HEK293 (cell line): ENCODE measurements at regions not wholly inside any gene's neighbourhood (a gene's known extent, or its start where the extent isn't known, plus 50 kb on each side); places are given as distances from the start of the nearest gene placed in this dataset.
"Not testable (repeated sequence)": the region's sequence is repeated elsewhere in the genome, so short reads cannot be mapped to it uniquely, and the experiment has no call there.

Experiments used
- CTCF ChIA-PET: fragments of 350-600 bp; formaldehyde crosslinking; extraction: SDS; loops from one replicate; lab custom pipeline; 2021; ENCODE audit warnings: antibody characterized with exemption; lab: Yijun Ruan, JAX
- POLR2A ChIA-PET: fragments of 300-600 bp; formaldehyde crosslinking; extraction: SDS; loops from one replicate; lab custom pipeline; 2020; ENCODE audit warnings: antibody characterized with exemption, inconsistent platforms; lab: Yijun Ruan, JAX
- H3K27ac ChIP-seq: fragments of 200-500 bp; sonication (Bioruptor generic); 2 replicates; pipeline ENCODE4 v1.5.1; 2014; ENCODE audit warnings: low read depth, low read length, control low read depth, inconsistent platforms; ENCODE audit errors: extremely low read depth
- H3K36me3 ChIP-seq, 2 experiments: fragments of 200-500 bp in 1 of 2; sonication (Bioruptor generic) in 1 of 2; 1 replicate in 1 of 2; 2 replicates in 1 of 2; pipeline ENCODE4 v1.5.1; 2014 to 2017; ENCODE audit warnings: inconsistent platforms in 2 of 2, low read length in 2 of 2; ENCODE audit not compliant: control insufficient read depth in 2 of 2, insufficient read depth in 1 of 2
- H3K4me1 ChIP-seq: fragments of 200-500 bp; sonication (Bioruptor generic); 2 replicates; pipeline ENCODE4 v1.5.1; 2014; ENCODE audit warnings: mild to moderate bottlenecking, low read length, inconsistent platforms; ENCODE audit not compliant: control insufficient read depth, insufficient read depth
- H3K4me3 ChIP-seq: 2 replicates; pipeline ENCODE4 v1.5.1; 2011; ENCODE audit warnings: low read depth, mild to moderate bottlenecking, control low read depth, low read length, moderate library complexity
- H3K9me3 ChIP-seq: fragments of 200-500 bp; sonication (Bioruptor generic); 2 replicates; pipeline ENCODE4 v1.5.1; 2014; ENCODE audit warnings: low read depth, low read length, inconsistent platforms; ENCODE audit not compliant: control insufficient read depth, insufficient read depth
- EGR2 ChIP-seq: fragments of 450-650 bp; formaldehyde crosslinking; IDR thresholded peaks from 2 replicates; pipeline ENCODE4 v1.5.1; 2016; ENCODE audit warnings: low read depth, missing biosample characterization, missing genetic modification characterization
- MYNN ChIP-seq: fragments of 450-650 bp; formaldehyde crosslinking; IDR thresholded peaks from 2 replicates; pipeline ENCODE4 v1.5.1; 2016; ENCODE audit warnings: missing biosample characterization, missing genetic modification characterization, borderline replicate concordance
- OSR2 ChIP-seq: fragments of 450-650 bp; formaldehyde crosslinking; IDR thresholded peaks from 2 replicates; pipeline ENCODE4 v1.5.1; 2016; ENCODE audit warnings: missing biosample characterization, missing genetic modification characterization
- OVOL3 ChIP-seq: fragments of 450-650 bp; formaldehyde crosslinking; IDR thresholded peaks from 2 replicates; pipeline ENCODE4 v1.5.1; 2016; ENCODE audit warnings: missing biosample characterization, missing genetic modification characterization
- PRDM6 ChIP-seq: fragments of 450-650 bp; formaldehyde crosslinking; IDR thresholded peaks from 2 replicates; pipeline ENCODE4 v1.5.1; 2017; ENCODE audit warnings: missing biosample characterization, missing genetic modification characterization
- RBAK ChIP-seq: fragments of 450-650 bp; formaldehyde crosslinking; IDR thresholded peaks from 2 replicates; pipeline ENCODE4 v1.5.1; 2016; ENCODE audit warnings: missing biosample characterization, missing genetic modification characterization
- YY1 ChIP-seq: fragments of 450-650 bp; formaldehyde crosslinking; IDR thresholded peaks from 2 replicates; pipeline ENCODE4 v1.5.1; 2018; ENCODE audit warnings: missing biosample characterization, missing genetic modification characterization
- ZFHX2 ChIP-seq: fragments of 450-650 bp; formaldehyde crosslinking; conservative IDR thresholded peaks from 2 replicates; pipeline ENCODE4 v1.5.1; 2016; ENCODE audit warnings: missing biosample characterization, missing genetic modification characterization
- ZFP41 ChIP-seq: fragments of 450-650 bp; formaldehyde crosslinking; IDR thresholded peaks from 2 replicates; pipeline ENCODE4 v1.5.1; 2016; ENCODE audit warnings: missing biosample characterization, missing genetic modification characterization, borderline replicate concordance
- ZFP69B ChIP-seq: fragments of 450-650 bp; formaldehyde crosslinking; IDR thresholded peaks from 2 replicates; pipeline ENCODE4 v1.5.1; 2016; ENCODE audit warnings: missing biosample characterization, missing genetic modification characterization
- ZIC2 ChIP-seq: fragments of 450-650 bp; formaldehyde crosslinking; IDR thresholded peaks from 2 replicates; pipeline ENCODE4 v1.5.1; 2016; ENCODE audit warnings: missing biosample characterization, missing genetic modification characterization
- ZNF121 ChIP-seq: fragments of 450-650 bp; formaldehyde crosslinking; IDR thresholded peaks from 2 replicates; pipeline ENCODE4 v1.5.1; 2016; ENCODE audit warnings: missing biosample characterization, missing genetic modification characterization
- ZNF184 ChIP-seq: fragments of 450-650 bp; IDR thresholded peaks from 2 replicates; pipeline ENCODE4 v1.5.1; 2018; ENCODE audit warnings: missing biosample characterization, mild to moderate bottlenecking, missing genetic modification characterization
- ZNF202 ChIP-seq: fragments of 450-650 bp; formaldehyde crosslinking; IDR thresholded peaks from 2 replicates; pipeline ENCODE4 v1.5.1; 2016; ENCODE audit warnings: missing biosample characterization, missing genetic modification characterization, borderline replicate concordance
- ZNF223 ChIP-seq: fragments of 450-650 bp; formaldehyde crosslinking; IDR thresholded peaks from 2 replicates; pipeline ENCODE4 v1.5.1; 2016; ENCODE audit warnings: missing biosample characterization, missing genetic modification characterization
- ZNF354C ChIP-seq: fragments of 450-650 bp; formaldehyde crosslinking; IDR thresholded peaks from 2 replicates; pipeline ENCODE4 v1.5.1; 2016; ENCODE audit warnings: missing biosample characterization, missing genetic modification characterization, low read depth, borderline replicate concordance
- ZNF366 ChIP-seq: fragments of 450-650 bp; formaldehyde crosslinking; conservative IDR thresholded peaks from 2 replicates; pipeline ENCODE4 v1.5.1; 2016; ENCODE audit warnings: missing biosample characterization, missing genetic modification characterization
- ZNF394 ChIP-seq: fragments of 450-650 bp; formaldehyde crosslinking; IDR thresholded peaks from 2 replicates; pipeline ENCODE4 v1.5.1; 2016; ENCODE audit warnings: missing biosample characterization, missing genetic modification characterization, mild to moderate bottlenecking, moderate library complexity, borderline replicate concordance
- ZNF585B ChIP-seq: fragments of 450-650 bp; formaldehyde crosslinking; IDR thresholded peaks from 2 replicates; pipeline ENCODE4 v1.5.1; 2016; ENCODE audit warnings: missing biosample characterization, missing genetic modification characterization
- ZNF791 ChIP-seq: fragments of 450-650 bp; formaldehyde crosslinking; IDR thresholded peaks from 2 replicates; pipeline ENCODE4 v1.5.1; 2016; ENCODE audit warnings: missing biosample characterization, missing genetic modification characterization
- ZNF837 ChIP-seq: fragments of 450-650 bp; formaldehyde crosslinking; IDR thresholded peaks from 2 replicates; pipeline ENCODE4 v1.5.1; 2016; ENCODE audit warnings: missing biosample characterization, missing genetic modification characterization
- TF ChIP-seq, protein P1 (sequence below): fragments of 450-650 bp; formaldehyde crosslinking; IDR thresholded peaks from 2 replicates; pipeline ENCODE4 v1.5.1; 2016; ENCODE audit warnings: missing biosample characterization, missing genetic modification characterization
- TF ChIP-seq, protein P2 (sequence below): sonication (generic); formaldehyde crosslinking; IDR thresholded peaks from 2 replicates; pipeline ENCODE4 v1.8.1; 2022; ENCODE audit warnings: mild to moderate bottlenecking, moderate library complexity, missing genetic modification reagents

DNA sequence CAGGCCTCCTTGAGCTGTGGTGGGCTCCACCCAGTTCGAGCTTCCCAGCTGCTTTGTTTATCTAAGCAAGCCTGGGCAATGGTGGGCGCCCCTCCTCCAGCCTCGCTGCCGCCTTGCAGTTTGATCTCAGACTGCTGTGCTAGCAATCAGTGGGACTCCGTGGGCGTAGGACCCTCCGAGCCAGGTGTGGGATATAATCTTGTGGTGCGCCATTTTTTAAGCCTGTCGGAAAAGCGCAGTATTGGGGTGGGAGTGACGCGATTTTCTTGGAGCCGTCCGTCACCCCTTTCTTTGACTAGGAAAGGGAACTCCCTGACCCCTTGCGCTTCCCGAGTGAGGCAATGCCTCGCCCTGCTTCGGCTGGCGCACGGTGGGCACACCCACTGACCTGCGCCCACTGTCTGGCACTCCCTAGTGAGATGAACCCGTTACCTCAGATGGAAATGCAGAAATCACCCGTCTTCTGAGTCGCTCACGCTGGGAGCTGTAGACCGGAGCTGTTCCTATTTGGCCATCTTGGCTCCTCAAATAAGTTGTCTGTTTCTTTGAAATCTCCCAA is 291.3 kb upstream of the CTNNB1 start:
- H3K4me3 ChIP-seq, CTCF ChIA-PET, H3K4me1 ChIP-seq, H3K9me3 ChIP-seq, POLR2A ChIA-PET, H3K27ac ChIP-seq, H3K36me3 ChIP-seq: not testable (repeated sequence)
- TF ChIP-seq EGR2 (tag by site-specific recombination) (peak; percentile 57), ZFHX2 (tag by site-specific recombination) (peak; percentile 52; the same call in 1 of the 2 replicates)

DNA sequence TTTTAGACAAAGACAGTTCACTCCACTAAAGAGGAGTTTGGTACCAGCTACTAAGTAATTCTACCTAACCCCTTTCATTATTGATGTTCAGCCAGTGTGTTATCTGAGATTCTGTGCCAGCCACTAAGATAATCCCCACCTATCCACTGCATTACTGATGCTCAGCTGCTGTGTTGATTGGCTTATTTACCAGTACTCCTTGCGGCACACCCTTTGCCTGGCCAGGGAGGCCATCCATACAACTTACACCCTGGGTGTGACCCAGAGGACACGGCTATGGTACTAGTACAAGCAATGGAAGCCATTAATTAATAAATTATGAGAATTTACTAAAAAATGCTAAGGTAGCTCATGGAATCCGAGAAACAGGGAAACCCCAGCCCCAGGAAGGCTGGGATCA is 290.7 kb upstream of the CTNNB1 start:
- Histone ChIP-seq H3K4me1 (no peaks in the 10 kb centered on the region), H3K36me3 (no peaks in the 10 kb centered on the region), H3K9me3 (no peaks in the 10 kb centered on the region), H3K4me3 (no peak overlapping the region), H3K27ac (no peak overlapping the region)
- ChIA-PET CTCF (no interaction called here), POLR2A (no interaction called here)
- TF ChIP-seq OVOL3 (tag by site-specific recombination) = no peak
- no peak for TF ChIP-seq OSR2 (tag by site-specific recombination)
- no peak for TF ChIP-seq ZFP69B (tag by site-specific recombination)
- TF ChIP-seq MYNN (tag by site-specific recombination) = no peak
- TF ChIP-seq ZNF366 (tag by site-specific recombination) = no peak
- TF ChIP-seq, protein P1, sequence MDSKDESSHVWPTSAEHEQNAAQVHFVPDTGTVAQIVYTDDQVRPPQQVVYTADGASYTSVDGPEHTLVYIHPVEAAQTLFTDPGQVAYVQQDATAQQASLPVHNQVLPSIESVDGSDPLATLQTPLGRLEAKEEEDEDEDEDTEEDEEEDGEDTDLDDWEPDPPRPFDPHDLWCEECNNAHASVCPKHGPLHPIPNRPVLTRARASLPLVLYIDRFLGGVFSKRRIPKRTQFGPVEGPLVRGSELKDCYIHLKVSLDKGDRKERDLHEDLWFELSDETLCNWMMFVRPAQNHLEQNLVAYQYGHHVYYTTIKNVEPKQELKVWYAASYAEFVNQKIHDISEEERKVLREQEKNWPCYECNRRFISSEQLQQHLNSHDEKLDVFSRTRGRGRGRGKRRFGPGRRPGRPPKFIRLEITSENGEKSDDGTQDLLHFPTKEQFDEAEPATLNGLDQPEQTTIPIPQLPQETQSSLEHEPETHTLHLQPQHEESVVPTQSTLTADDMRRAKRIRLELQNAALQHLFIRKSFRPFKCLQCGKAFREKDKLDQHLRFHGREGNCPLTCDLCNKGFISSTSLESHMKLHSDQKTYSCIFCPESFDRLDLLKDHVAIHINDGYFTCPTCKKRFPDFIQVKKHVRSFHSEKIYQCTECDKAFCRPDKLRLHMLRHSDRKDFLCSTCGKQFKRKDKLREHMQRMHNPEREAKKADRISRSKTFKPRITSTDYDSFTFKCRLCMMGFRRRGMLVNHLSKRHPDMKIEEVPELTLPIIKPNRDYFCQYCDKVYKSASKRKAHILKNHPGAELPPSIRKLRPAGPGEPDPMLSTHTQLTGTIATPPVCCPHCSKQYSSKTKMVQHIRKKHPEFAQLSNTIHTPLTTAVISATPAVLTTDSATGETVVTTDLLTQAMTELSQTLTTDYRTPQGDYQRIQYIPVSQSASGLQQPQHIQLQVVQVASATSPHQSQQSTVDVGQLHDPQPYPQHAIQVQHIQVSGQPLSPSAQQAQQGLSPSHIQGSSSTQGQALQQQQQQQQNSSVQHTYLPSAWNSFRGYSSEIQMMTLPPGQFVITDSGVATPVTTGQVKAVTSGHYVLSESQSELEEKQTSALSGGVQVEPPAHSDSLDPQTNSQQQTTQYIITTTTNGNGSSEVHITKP (tag by site-specific recombination) = no peak
- TF ChIP-seq ZNF791 (tag by site-specific recombination) = no peak
- TF ChIP-seq ZNF585B (tag by site-specific recombination) = no peak
- TF ChIP-seq YY1 = no peak
- no peak for TF ChIP-seq ZNF354C (tag by site-specific recombination)
- TF ChIP-seq ZNF223 (tag by site-specific recombination) = no peak
- TF ChIP-seq, protein P2, sequence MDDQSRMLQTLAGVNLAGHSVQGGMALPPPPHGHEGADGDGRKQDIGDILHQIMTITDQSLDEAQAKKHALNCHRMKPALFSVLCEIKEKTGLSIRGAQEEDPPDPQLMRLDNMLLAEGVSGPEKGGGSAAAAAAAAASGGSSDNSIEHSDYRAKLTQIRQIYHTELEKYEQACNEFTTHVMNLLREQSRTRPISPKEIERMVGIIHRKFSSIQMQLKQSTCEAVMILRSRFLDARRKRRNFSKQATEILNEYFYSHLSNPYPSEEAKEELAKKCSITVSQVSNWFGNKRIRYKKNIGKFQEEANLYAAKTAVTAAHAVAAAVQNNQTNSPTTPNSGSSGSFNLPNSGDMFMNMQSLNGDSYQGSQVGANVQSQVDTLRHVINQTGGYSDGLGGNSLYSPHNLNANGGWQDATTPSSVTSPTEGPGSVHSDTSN (CRISPR knock-in tag) = no peak
- no peak for TF ChIP-seq ZNF837
- no peak for TF ChIP-seq ZNF121 (tag by site-specific recombination)

- ChIA-PET CTCF (no interaction called here), POLR2A (no interaction called here)
- H3K27ac ChIP-seq = no peak overlapping the region
- H3K4me3 ChIP-seq = no peak overlapping the region
- H3K4me1 ChIP-seq = no peaks in the 10 kb centered on the region
- H3K36me3 ChIP-seq = no peaks in the 10 kb centered on the region
- H3K9me3 ChIP-seq = no peaks in the 10 kb centered on the region
- TF ChIP-seq ZNF394 (tag by site-specific recombination) = no peak
- no peak for TF ChIP-seq ZFP41 (tag by site-specific recombination)
- no peak for TF ChIP-seq ZNF184
- TF ChIP-seq ZNF121 (tag by site-specific recombination) = no peak
- TF ChIP-seq ZIC2 (tag by site-specific recombination) = no peak
- no peak for TF ChIP-seq ZNF202 (tag by site-specific recombination)
- TF ChIP-seq RBAK = no peak
- TF ChIP-seq PRDM6 (tag by site-specific recombination) = no peak
- TF ChIP-seq, all 188 proteins: peak for 0
These were observed 288.0 kb upstream of the CTNNB1 start for GRCh38 chr3:40911264-40911663.
